ENCODE measurements at regions not wholly inside any gene's neighbourhood (a gene's known extent, or its start where the extent isn't known, plus 50 kb on each side); places are given as distances from the start of the nearest gene placed in this dataset.
A peak's percentile ranks its signal among the peaks of the same experiment; 100 is the strongest.

GRCh38 chr12:88339254-88339949, 197.3 kb downstream of the TMTC3 start:
- no peak for TF ChIP-seq EZH2 (IDR thresholded peaks at IDR 0.05; ENCODE audit: borderline replicate concordance, control insufficient read depth, low read depth, low read length)
- TF ChIP-seq CTCF (IDR thresholded peaks at IDR 0.05 in 2 of 3, conservative IDR thresholded peaks at IDR 0.05 in 1 of 3; ENCODE audit: control insufficient read depth in 2 of 3, extremely low read depth in 1 of 3, insufficient read depth in 1 of 3, low read depth in 3 of 3, low read length in 3 of 3) = no peak
- TF ChIP-seq GABPA (IDR thresholded peaks at IDR 0.05; ENCODE audit: low read depth) = no peak
- TF ChIP-seq RFX5 (IDR thresholded peaks at IDR 0.05; ENCODE audit: low read depth, low read length) = no peak
- TF ChIP-seq ATF3 (IDR thresholded peaks at IDR 0.05; ENCODE audit: borderline replicate concordance, extremely low read depth, low read depth, low read length) = no peak
- no peak for TF ChIP-seq ELK1 (IDR thresholded peaks at IDR 0.05; ENCODE audit: low read depth, low read length)
- TF ChIP-seq POLR2A (IDR thresholded peaks at IDR 0.05; ENCODE audit: low read depth, low read length) = no peak
- TF ChIP-seq ASH2L (IDR thresholded peaks at IDR 0.05; ENCODE audit: borderline replicate concordance, low read depth) = no peak
- no peak for TF ChIP-seq POLR2AphosphoS2 (IDR thresholded peaks at IDR 0.05; ENCODE audit: low read depth, low read length)
- 0 out of 4 replicates have a peak, but pooled peaks of 1 of the 2 experiments have one; percentile 12 for TF ChIP-seq EP300 (IDR thresholded peaks at IDR 0.05; ENCODE audit: borderline replicate concordance in 1 of 2, control insufficient read depth in 1 of 2, low read depth in 2 of 2, low read length in 2 of 2)
